ENCODE measurements at regions not wholly inside any gene's neighbourhood (a gene's known extent, or its start where the extent isn't known, plus 50 kb on each side); places are given as distances from the start of the nearest gene placed in this dataset.

GRCh38 chr12:115355301-115355700 is 671.3 kb upstream of the TBX3 start:
- intact Hi-C loops (cut with micrococcal nuclease), result no loop called here
- ATAC-seq (no peak), DNase-seq (ENCODE audit: low read depth, low spot score) (no peak)
- no peak for TF ChIP-seq RAD21 (IDR thresholded peaks at IDR 0.05; ENCODE audit: low read depth)
- TF ChIP-seq TCF7L2 (IDR thresholded peaks at IDR 0.05; ENCODE audit: borderline replicate concordance, extremely low read depth, insufficient read depth, insufficient read length), result no peak
- TF ChIP-seq JUND (IDR thresholded peaks at IDR 0.05), result no peak
- BruUV-seq (replicated peaks), result no TSS peak
- Histone ChIP-seq H3K79me2 (ENCODE audit: insufficient read depth, low read length) (no peaks in the 10 kb centered on the region), H3K36me3 (ENCODE audit: control insufficient read depth in 1 of 2, insufficient read depth in 2 of 2, low read length in 2 of 2) (no peaks in the 10 kb centered on the region), H3K4me2 (ENCODE audit: low read length) (no peak overlapping the region), H3K4me3 (replicated peaks in 1 of 2; ENCODE audit: low read depth in 1 of 2, low read length in 2 of 2) (no peak overlapping the region), H3K9me2 (ENCODE audit: insufficient read depth) (no peaks in the 10 kb centered on the region), H3K27ac (ENCODE audit: low read depth, low read length) (no peak overlapping the region), H4K20me1 (ENCODE audit: insufficient read depth) (no peaks in the 10 kb centered on the region), H3K9me3 (ENCODE audit: control insufficient read depth in 1 of 2, insufficient read depth in 1 of 2, low read depth in 1 of 2, low read length in 2 of 2) (no peaks in the 10 kb centered on the region), H3K9ac (ENCODE audit: low read length) (no peak overlapping the region), H2AFZ (ENCODE audit: low read depth, low read length, poor library complexity, severe bottlenecking) (no peak overlapping the region), H3K27me3 (ENCODE audit: insufficient read depth, low read length) (no peaks in the 10 kb centered on the region), H3K4me1 (ENCODE audit: control insufficient read depth in 1 of 2, insufficient read depth in 2 of 2, low read length in 2 of 2) (peaks cover 0 to 15% of the 10 kb centered on the region in 2 experiments; a peak in 2 of 4 replicates)
- POLR2A ChIA-PET, result no interaction called here
- RAD21 ChIA-PET (ENCODE audit: low non-redundant PET in 1 of 2, low total read pairs in 2 of 2, uncharacterized antibody in 2 of 2, unreplicated experiment in 2 of 2), result no interaction called here
- CTCF ChIA-PET, result no interaction called here

GRCh38 chr12:115354007-115354890 is 670.3 kb upstream of the TBX3 start:
- H3K27ac ChIP-seq (ENCODE audit: low read depth, low read length), result no peak overlapping the region
- ATAC-seq, result peak; percentile 78
- intact Hi-C loops (cut with micrococcal nuclease), result no loop called here
- no peaks in the 10 kb centered on the region for H3K27me3 ChIP-seq (ENCODE audit: insufficient read depth, low read length)
- ChIA-PET RAD21 (ENCODE audit: low non-redundant PET in 1 of 2, low total read pairs in 2 of 2, uncharacterized antibody in 2 of 2, unreplicated experiment in 2 of 2) (no interaction called here), CTCF (no interaction called here), POLR2A (no interaction called here)
- peak overlapping the region in 1 of 2 experiments; percentile 34; a peak in 1 of 4 replicates for H3K4me3 ChIP-seq (replicated peaks in 1 of 2; ENCODE audit: low read depth in 1 of 2, low read length in 2 of 2)
- H3K4me1 ChIP-seq (ENCODE audit: control insufficient read depth in 1 of 2, insufficient read depth in 2 of 2, low read length in 2 of 2), result peaks cover 0 to 15% of the 10 kb centered on the region in 2 experiments; a peak in 2 of 4 replicates
- no TSS peak for BruUV-seq (replicated peaks)
- peak overlapping the region; percentile 67 for H3K4me2 ChIP-seq (ENCODE audit: low read length)
- peak; percentile 36 for DNase-seq (ENCODE audit: low read depth, low spot score)
- no peaks in the 10 kb centered on the region for H3K9me3 ChIP-seq (ENCODE audit: control insufficient read depth in 1 of 2, insufficient read depth in 1 of 2, low read depth in 1 of 2, low read length in 2 of 2)
- H3K36me3 ChIP-seq (ENCODE audit: control insufficient read depth in 1 of 2, insufficient read depth in 2 of 2, low read length in 2 of 2), result no peaks in the 10 kb centered on the region
- peak overlapping the region; percentile 86 for H2AFZ ChIP-seq (ENCODE audit: low read depth, low read length, poor library complexity, severe bottlenecking)
- 0 out of 2 replicates have a peak overlapping the region, but pooled peaks have one; percentile 18 for H3K9ac ChIP-seq (ENCODE audit: low read length)
- no peaks in the 10 kb centered on the region for H3K9me2 ChIP-seq (ENCODE audit: insufficient read depth)
- H4K20me1 ChIP-seq (ENCODE audit: insufficient read depth), result no peaks in the 10 kb centered on the region
- no peaks in the 10 kb centered on the region for H3K79me2 ChIP-seq (ENCODE audit: insufficient read depth, low read length)
- no peak for TF ChIP-seq EZH2 (IDR thresholded peaks at IDR 0.05)
- no peak for TF ChIP-seq YY1 (IDR thresholded peaks at IDR 0.05; ENCODE audit: extremely low read depth, insufficient replicate concordance, low read depth, low read length)
- TF ChIP-seq CBX3 (IDR thresholded peaks at IDR 0.05; ENCODE audit: low read depth), result no peak
- TF ChIP-seq POLR2AphosphoS5 (IDR thresholded peaks at IDR 0.05; ENCODE audit: low read depth, low read length), result 0 out of 2 replicates have a peak, but pooled peaks have one; percentile 19
- no peak for TF ChIP-seq SIN3A (IDR thresholded peaks at IDR 0.05; ENCODE audit: low read depth)
- TF ChIP-seq MAX (IDR thresholded peaks at IDR 0.05), result no peak
- TF ChIP-seq ZNF274 (IDR thresholded peaks at IDR 0.05; ENCODE audit: low read depth, low read length), result no peak
- TF ChIP-seq SP1 (IDR thresholded peaks at IDR 0.05; ENCODE audit: low read depth), result peak; percentile 28; the same call in 1 of the 2 replicates
- no peak for TF ChIP-seq POLR2A (IDR thresholded peaks at IDR 0.05; ENCODE audit: borderline replicate concordance, extremely low read depth, insufficient read depth, insufficient read length)
- TF ChIP-seq JUND (IDR thresholded peaks at IDR 0.05), result peak; percentile 46
- no peak for TF ChIP-seq ELF1 (IDR thresholded peaks at IDR 0.05; ENCODE audit: borderline replicate concordance, low read depth)
- TF ChIP-seq REST (IDR thresholded peaks at IDR 0.05; ENCODE audit: low read depth), result no peak
- TF ChIP-seq EZH2phosphoT487 (IDR thresholded peaks at IDR 0.05; ENCODE audit: borderline replicate concordance), result no peak
- TF ChIP-seq SRF (IDR thresholded peaks at IDR 0.05; ENCODE audit: low read depth), result no peak
- no peak for TF ChIP-seq TCF7L2 (IDR thresholded peaks at IDR 0.05; ENCODE audit: borderline replicate concordance, extremely low read depth, insufficient read depth, insufficient read length)
- TF ChIP-seq ZFX (IDR thresholded peaks at IDR 0.05), result no peak
- TF ChIP-seq RAD21 (IDR thresholded peaks at IDR 0.05; ENCODE audit: low read depth), result no peak

Measured in HCT116 (cell line).